OCI-LY7 (cell line): ENCODE measurements at regions not wholly inside any gene's neighbourhood (a gene's known extent, or its start where the extent isn't known, plus 50 kb on each side); places are given as distances from the start of the nearest gene placed in this dataset.

Experiments
- BruUV-seq: library from RNA; stranded (reverse); fragments of 400-500 nt; replicated peaks from 2 replicates; lab custom pipeline; 2021; lab: Mats Ljungman, UMichigan
- CTCF ChIA-PET: fragments of 300-600 bp; sonication (Branson Sonifier 250); formaldehyde crosslinking; loops from one replicate; lab custom pipeline; 2022; ENCODE audit warnings: antibody characterized with exemption; ENCODE audit not compliant: unreplicated experiment; lab: Charles Lee
- POLR2A ChIA-PET: fragments of 300-600 bp; sonication (Branson Sonifier 250); formaldehyde crosslinking; loops from one replicate; lab custom pipeline; 2022; ENCODE audit warnings: antibody characterized with exemption; lab: Charles Lee
- DNase-seq: peaks from one replicate; pipeline ENCODE4 v3.0.0-alpha.2; 2015; ENCODE audit warnings: low spot score
- H2AFZ ChIP-seq: fragments of 200-600 bp; sonication (generic), shearing (Covaris generic); 2 replicates; pipeline ENCODE4 v1.6.1; 2014; ENCODE audit warnings: mild to moderate bottlenecking, antibody characterized with exemption, low read length, moderate library complexity
- H3K27ac ChIP-seq: fragments of 200-600 bp; sonication (generic); 2 replicates; pipeline ENCODE4 v1.5.1; 2014; ENCODE audit warnings: mixed run types, low read depth, mild to moderate bottlenecking, moderate library complexity, low read length, inconsistent platforms; ENCODE audit not compliant: poor library complexity, severe bottlenecking
- H3K36me3 ChIP-seq: fragments of 200-600 bp; sonication (generic); 2 replicates; pipeline ENCODE4 v1.6.1; 2014; ENCODE audit warnings: mild to moderate bottlenecking, antibody characterized with exemption, low read length, moderate library complexity, mixed read lengths; ENCODE audit not compliant: insufficient read depth
- H3K4me1 ChIP-seq: fragments of 200-600 bp; sonication (generic); 2 replicates; pipeline ENCODE4 v1.5.1; 2014; ENCODE audit warnings: mild to moderate bottlenecking, low read length; ENCODE audit not compliant: insufficient read depth, poor library complexity, severe bottlenecking
- H3K4me2 ChIP-seq: fragments of 200-600 bp; sonication (generic); 2 replicates; pipeline ENCODE4 v1.6.1; 2014; ENCODE audit warnings: mild to moderate bottlenecking, low read length
- H3K4me3 ChIP-seq: fragments of 200-600 bp; sonication (generic); 2 replicates; pipeline ENCODE4 v1.5.1; 2014; ENCODE audit warnings: mild to moderate bottlenecking, low read depth, low read length; ENCODE audit not compliant: poor library complexity, severe bottlenecking
- H3K79me2 ChIP-seq: fragments of 200-600 bp; sonication (generic); 2 replicates; pipeline ENCODE4 v1.6.1; 2016; ENCODE audit warnings: low read depth, mild to moderate bottlenecking, low read length, moderate library complexity, mixed read lengths; ENCODE audit not compliant: insufficient read depth
- H3K9me2 ChIP-seq: fragments of 200-600 bp; sonication (generic); 2 replicates; pipeline ENCODE4 v1.6.1; 2016; ENCODE audit warnings: mild to moderate bottlenecking, low read length, mixed read lengths; ENCODE audit not compliant: insufficient read depth
- H3K9me3 ChIP-seq: fragments of 200-600 bp; sonication (generic); 2 replicates; pipeline ENCODE4 v1.6.1; 2014; ENCODE audit warnings: mild to moderate bottlenecking, mixed run types, low read length, mixed read lengths
- H4K20me1 ChIP-seq: fragments of 200-600 bp; sonication (generic); 2 replicates; pipeline ENCODE4 v1.6.1; 2014; ENCODE audit warnings: mild to moderate bottlenecking, antibody characterized with exemption, low read length, moderate library complexity, mixed read lengths; ENCODE audit not compliant: insufficient read depth
- CTCF ChIP-seq: fragments of 200-600 bp; sonication (generic); conservative IDR thresholded peaks from 2 replicates; pipeline ENCODE4 v1.5.1; 2014; ENCODE audit warnings: mild to moderate bottlenecking, antibody characterized with exemption, low read length, moderate library complexity, mixed read lengths
- EZH2phosphoT487 ChIP-seq: fragments of 200-600 bp; sonication (generic); IDR thresholded peaks from 2 replicates; pipeline ENCODE4 v1.6.1; 2018; ENCODE audit warnings: low read depth, borderline replicate concordance, mild to moderate bottlenecking, mixed run types, antibody characterized with exemption, low read length, moderate library complexity, mixed read lengths
- intact Hi-C: fragments of 100-400 bp; cut with micrococcal nuclease; formaldehyde crosslinking; loops from one replicate; pipeline ENCODE4 v1.10.0; 2022; ENCODE audit not compliant: unreplicated experiment

DNA sequence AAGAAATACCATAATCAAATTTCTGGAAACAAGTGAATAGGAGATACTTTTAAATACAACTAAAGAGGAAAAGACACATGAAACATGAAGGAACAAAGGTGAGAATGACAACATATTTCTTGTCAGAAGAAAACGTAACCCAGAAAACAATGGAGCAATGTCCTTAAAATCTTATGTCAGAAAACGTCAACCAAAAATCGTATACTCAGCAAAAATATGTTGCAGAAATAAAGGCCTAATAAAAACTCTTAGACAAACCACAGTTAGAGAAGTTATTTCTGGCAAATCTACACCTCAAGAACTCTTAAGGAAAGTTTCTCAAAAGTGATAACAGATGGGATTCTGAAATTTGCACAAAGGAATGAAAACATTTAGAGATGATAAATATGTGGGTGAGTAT, 66.3 kb upstream of the FBXL7 start:
- BruUV-seq, result no TSS peak
- Histone ChIP-seq H4K20me1 (no peaks in the 10 kb centered on the region), H3K9me3 (no peaks in the 10 kb centered on the region), H3K4me3 (no peak overlapping the region), H3K36me3 (no peaks in the 10 kb centered on the region), H3K4me2 (no peak overlapping the region), H3K9me2 (no peaks in the 10 kb centered on the region), H3K79me2 (no peaks in the 10 kb centered on the region), H3K27ac (no peak overlapping the region), H2AFZ (no peak overlapping the region), H3K4me1 (no peaks in the 10 kb centered on the region)
- intact Hi-C loops, result no loop called here
- no peak for DNase-seq
- ChIA-PET CTCF (no interaction called here), POLR2A (interaction anchor here (1.1 kb wide), 1 partner anchor 9 kb away, joined by 4 read pairs; no protein-coding TSS in a partner anchor)
- TF ChIP-seq EZH2phosphoT487, result no peak
- no peak for TF ChIP-seq CTCF

DNA sequence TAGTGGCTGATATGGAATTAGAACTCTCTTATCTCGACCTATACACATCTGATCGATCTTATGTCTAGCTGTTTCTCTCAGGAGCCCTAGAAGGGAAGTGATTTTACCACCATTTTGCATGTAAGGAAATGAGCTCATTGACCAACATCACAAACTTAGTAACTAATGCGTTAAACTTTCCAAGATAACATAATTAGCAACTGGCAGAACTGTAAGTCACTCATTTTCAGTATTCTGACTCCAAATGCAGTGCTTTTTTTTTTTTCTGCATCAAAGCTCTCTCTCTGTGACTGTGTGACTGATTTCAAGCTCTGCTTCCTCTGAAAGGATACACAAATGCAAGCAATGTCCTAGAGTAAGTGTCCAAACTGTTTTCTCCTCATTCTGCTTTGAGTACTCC, 68.1 kb upstream of the FBXL7 start:
- intact Hi-C loops, result no loop called here
- H2AFZ ChIP-seq, result no peak overlapping the region
- no TSS peak for BruUV-seq

More for the DNA sequence above, 68.1 kb upstream of the FBXL7 start:
- Histone ChIP-seq H3K4me1 (no peaks in the 10 kb centered on the region), H4K20me1 (no peaks in the 10 kb centered on the region), H3K36me3 (no peaks in the 10 kb centered on the region), H3K4me2 (no peak overlapping the region), H3K9me2 (no peaks in the 10 kb centered on the region), H3K9me3 (no peaks in the 10 kb centered on the region), H3K4me3 (no peak overlapping the region), H3K27ac (no peak overlapping the region), H3K79me2 (no peaks in the 10 kb centered on the region)
- no peak for DNase-seq
- TF ChIP-seq EZH2phosphoT487, result no peak
- no peak for TF ChIP-seq CTCF
- CTCF ChIA-PET, result no interaction called here
- POLR2A ChIA-PET, result interaction anchor here (0.9 kb wide), 1 partner anchor 24 kb away, joined by 6 read pairs; no protein-coding TSS in a partner anchor
